NK-92 treated with Interleukin-12 subunit alpha and Interleukin-12 subunit beta, amount 100 ng/mL, for 24 hours (cell line): ENCODE measurements at regions not wholly inside any gene's neighbourhood (a gene's known extent, or its start where the extent isn't known, plus 50 kb on each side); places are given as distances from the start of the nearest gene placed in this dataset.

Source experiments
- DNase-seq: peaks from one replicate; lab custom pipeline; 2025; lab: John Stamatoyannopoulos, UW

- no peak for DNase-seq
Observed at GRCh38 chr12:17550011-17550410, 540.0 kb downstream of the RERGL start.

GRCh38 chr12:17540921-17541320 is 549.1 kb downstream of the RERGL start:
- DNase-seq: no peak

- no peak for DNase-seq
Observed at GRCh38 chr12:17528394-17528793, 561.6 kb downstream of the RERGL start.

- DNase-seq: no peak
Observed at GRCh38 chr12:17527021-17527420, 563.0 kb downstream of the RERGL start.

GRCh38 chr12:17511369-17511768 is 578.6 kb downstream of the RERGL start:
- DNase-seq: no peak

- DNase-seq: no peak
Observed at GRCh38 chr12:17507336-17507735, 582.7 kb downstream of the RERGL start.

- no peak for DNase-seq
Observed at GRCh38 chr12:17503742-17504141, 586.3 kb downstream of the RERGL start.

GRCh38 chr12:17489452-17489851 is 600.5 kb downstream of the RERGL start:
- DNase-seq: no peak

GRCh38 chr12:17478908-17479673 is 610.9 kb downstream of the RERGL start:
- no peak for DNase-seq

GRCh38 chr12:17470460-17470859 is 619.5 kb downstream of the RERGL start:
- DNase-seq: no peak

- no peak for DNase-seq
Observed at GRCh38 chr12:17459214-17459613, 630.8 kb downstream of the RERGL start.

- no peak for DNase-seq
Observed at GRCh38 chr12:17456486-17456885, 633.5 kb downstream of the RERGL start.

GRCh38 chr12:17438141-17438540 is 651.9 kb downstream of the RERGL start:
- no peak for DNase-seq

- DNase-seq: no peak
Observed at GRCh38 chr12:17416748-17417147, 673.2 kb downstream of the RERGL start.

GRCh38 chr12:17414596-17414995 is 675.4 kb downstream of the RERGL start:
- DNase-seq: no peak

GRCh38 chr12:17411662-17412061 is 678.3 kb downstream of the RERGL start:
- DNase-seq: no peak

- no peak for DNase-seq
Observed at GRCh38 chr12:17388679-17389078, 701.3 kb downstream of the RERGL start.

- no peak for DNase-seq
Observed at GRCh38 chr12:17383321-17383720, 706.7 kb downstream of the RERGL start.

GRCh38 chr12:17381211-17381610 is 708.8 kb downstream of the RERGL start:
- no peak for DNase-seq

GRCh38 chr12:17372508-17372907 is 717.5 kb downstream of the RERGL start:
- DNase-seq: no peak

- no peak for DNase-seq
Observed at GRCh38 chr12:17371491-17372215, 718.3 kb downstream of the RERGL start.

- DNase-seq: no peak
Observed at GRCh38 chr12:17370621-17371020, 719.4 kb downstream of the RERGL start.

- no peak for DNase-seq
Observed at GRCh38 chr12:17369556-17369955, 720.4 kb downstream of the RERGL start.

GRCh38 chr12:17361224-17361623 is 728.8 kb downstream of the RERGL start:
- DNase-seq: no peak
